HL-60/S4 (cell line): ENCODE measurements at regions not wholly inside any gene's neighbourhood (a gene's known extent, or its start where the extent isn't known, plus 50 kb on each side); places are given as distances from the start of the nearest gene placed in this dataset.
"Not testable (repeated sequence)": the region's sequence is repeated elsewhere in the genome, so short reads cannot be mapped to it uniquely, and the experiment has no call there.

Experiments
- in situ Hi-C: fragments of 300-500 bp; cut with MboI; formaldehyde crosslinking; loops from 2 replicates; pipeline ENCODE4 v1.14.3; 2022; ENCODE audit warnings: low sequenced_read_pairs

- in situ Hi-C loops = no loop called here
Measured at GRCh38 chr20:24418731-24419130, 50.7 kb upstream of the SYNDIG1 start.

GRCh38 chr20:24417485-24417884 is 51.9 kb upstream of the SYNDIG1 start:
- in situ Hi-C loops = no loop called here

- in situ Hi-C loops = not testable (repeated sequence)
Measured at GRCh38 chr20:24415444-24415843, 54.0 kb upstream of the SYNDIG1 start.

- in situ Hi-C loops = no loop called here
Measured at GRCh38 chr20:24411834-24412216, 57.6 kb upstream of the SYNDIG1 start.

GRCh38 chr20:24411003-24411833 is 58.2 kb upstream of the SYNDIG1 start:
- in situ Hi-C loops = no loop called here

- in situ Hi-C loops = no loop called here
Measured at GRCh38 chr20:24407151-24407550, 62.3 kb upstream of the SYNDIG1 start.

- in situ Hi-C loops = no loop called here
Measured at GRCh38 chr20:24406750-24407149, 62.7 kb upstream of the SYNDIG1 start.

- in situ Hi-C loops = no loop called here
Measured at GRCh38 chr20:24406251-24406650, 63.2 kb upstream of the SYNDIG1 start.

- in situ Hi-C loops = no loop called here
Measured at GRCh38 chr20:24405810-24406209, 63.6 kb upstream of the SYNDIG1 start.

- in situ Hi-C loops = no loop called here
Measured at GRCh38 chr20:24403406-24403805, 66.0 kb upstream of the SYNDIG1 start.

- in situ Hi-C loops = no loop called here
Measured at GRCh38 chr20:24402188-24402587, 67.2 kb upstream of the SYNDIG1 start.

- in situ Hi-C loops = no loop called here
Measured at GRCh38 chr20:24395151-24395550, 74.3 kb upstream of the SYNDIG1 start.

GRCh38 chr20:24393903-24394302 is 75.5 kb upstream of the SYNDIG1 start:
- in situ Hi-C loops = no loop called here

- in situ Hi-C loops = no loop called here
Measured at GRCh38 chr20:24392612-24393011, 76.8 kb upstream of the SYNDIG1 start.

GRCh38 chr20:24389686-24390085 is 79.7 kb upstream of the SYNDIG1 start:
- in situ Hi-C loops = no loop called here

- in situ Hi-C loops = no loop called here
Measured at GRCh38 chr20:24388828-24389380, 80.5 kb upstream of the SYNDIG1 start.

- in situ Hi-C loops = no loop called here
Measured at GRCh38 chr20:24385547-24385946, 83.9 kb upstream of the SYNDIG1 start.

GRCh38 chr20:24384865-24385264 is 84.6 kb upstream of the SYNDIG1 start:
- in situ Hi-C loops = no loop called here

- in situ Hi-C loops = no loop called here
Measured at GRCh38 chr20:24382743-24383142, 86.7 kb upstream of the SYNDIG1 start.

- in situ Hi-C loops = no loop called here
Measured at GRCh38 chr20:24382331-24382730, 87.1 kb upstream of the SYNDIG1 start.

- in situ Hi-C loops = no loop called here
Measured at GRCh38 chr20:24381886-24382285, 87.5 kb upstream of the SYNDIG1 start.

- in situ Hi-C loops = no loop called here
Measured at GRCh38 chr20:24379484-24379927, 89.9 kb upstream of the SYNDIG1 start.
